Activated T-cell treated with anti-CD3 and anti-CD28 coated beads, Interleukin-2, amount 50 U/mL, for 4 hours (primary cell): ENCODE measurements at regions not wholly inside any gene's neighbourhood (a gene's known extent, or its start where the extent isn't known, plus 50 kb on each side); places are given as distances from the start of the nearest gene placed in this dataset.
"Not testable (repeated sequence)": the region's sequence is repeated elsewhere in the genome, so short reads cannot be mapped to it uniquely, and the experiment has no call there.

Experiments used
- ATAC-seq, 2 donors: fragments of 200-7000 bp; cut with Tn5 transposase; one replicate each; pipeline ENCODE4 v1.10.0; 2021
- DNase-seq: peaks from one replicate; pipeline ENCODE4 v3.0.0-alpha.2; 2020
- H3K27me3 Mint-ChIP-seq: one replicate; pipeline ENCODE4 v1.8.0; 2021; ENCODE audit warnings: low read depth, mixed read lengths
- H3K36me3 Mint-ChIP-seq: one replicate; pipeline ENCODE4 v1.8.0; 2022; ENCODE audit warnings: mixed read lengths; ENCODE audit not compliant: insufficient read depth
- H3K4me1 Mint-ChIP-seq: one replicate; pipeline ENCODE4 v1.8.0; 2021; ENCODE audit warnings: low read depth, mixed read lengths
- H3K4me3 Mint-ChIP-seq: one replicate; pipeline ENCODE4 v1.8.0; 2021; ENCODE audit warnings: mild to moderate bottlenecking, moderate library complexity, mixed read lengths
- H3K9me3 Mint-ChIP-seq: one replicate; pipeline ENCODE4 v1.8.0; 2021; ENCODE audit warnings: mixed read lengths

DNA sequence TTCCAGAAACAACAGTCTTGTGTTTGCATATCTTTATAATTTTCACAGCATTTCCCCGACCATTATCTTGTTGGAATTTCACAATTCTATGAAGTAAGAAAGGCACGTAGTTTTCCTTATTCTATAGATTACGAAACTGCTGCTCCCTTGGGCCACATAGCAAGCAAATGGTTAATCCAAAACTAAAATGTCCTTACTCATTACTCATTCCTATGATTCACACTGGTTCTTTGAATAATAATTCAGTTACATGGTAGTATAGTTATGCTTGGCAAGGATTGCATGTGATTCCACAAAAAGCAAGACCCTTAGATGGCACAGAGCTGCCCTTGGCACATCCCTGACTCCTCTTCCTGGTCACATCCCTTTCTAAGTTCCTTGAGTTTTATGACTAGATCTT, 51.2 kb downstream of the OR13H1 start:
- ATAC-seq: no peak
- H3K4me3 Mint-ChIP-seq: no peak overlapping the region
- no peaks in the 10 kb centered on the region for H3K36me3 Mint-ChIP-seq
- DNase-seq: no peak
- no peaks in the 10 kb centered on the region for H3K4me1 Mint-ChIP-seq
- H3K9me3 Mint-ChIP-seq: no peaks in the 10 kb centered on the region
- peaks cover 2% of the 10 kb centered on the region for H3K27me3 Mint-ChIP-seq

- no peak overlapping the region for H3K4me3 Mint-ChIP-seq
- no peak for ATAC-seq
- peaks cover 4% of the 10 kb centered on the region for H3K27me3 Mint-ChIP-seq
- H3K9me3 Mint-ChIP-seq: no peaks in the 10 kb centered on the region
- H3K36me3 Mint-ChIP-seq: no peaks in the 10 kb centered on the region
- DNase-seq: no peak
- H3K4me1 Mint-ChIP-seq: no peaks in the 10 kb centered on the region
Measured at GRCh38 chrX:131607792-131608369, 64.0 kb downstream of the OR13H1 start.

DNA sequence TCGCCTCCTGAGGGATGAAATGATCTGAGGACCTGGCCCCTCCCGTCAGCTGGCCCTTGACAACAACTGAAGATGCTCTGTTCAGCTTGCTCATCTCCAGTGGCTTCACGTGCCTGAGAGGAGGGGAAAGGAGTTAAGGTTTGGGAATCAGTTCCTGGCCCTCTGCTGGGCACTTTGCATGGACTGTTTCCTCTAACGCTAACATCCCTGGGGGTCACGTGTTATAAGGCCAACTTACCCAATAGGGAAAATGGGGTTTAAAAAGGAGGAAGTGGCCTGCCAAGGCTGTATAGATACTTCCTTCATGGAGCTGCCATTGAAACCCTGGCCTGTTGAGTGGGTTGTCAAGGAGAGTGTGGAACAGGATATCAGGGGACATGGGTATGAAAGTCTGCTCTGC, 65.6 kb downstream of the OR13H1 start:
- H3K4me3 Mint-ChIP-seq: no peak overlapping the region
- no peaks in the 10 kb centered on the region for H3K9me3 Mint-ChIP-seq
- no peak for ATAC-seq
- H3K4me1 Mint-ChIP-seq: no peaks in the 10 kb centered on the region
- H3K27me3 Mint-ChIP-seq: peaks cover 4% of the 10 kb centered on the region
- no peak for DNase-seq
- H3K36me3 Mint-ChIP-seq: no peaks in the 10 kb centered on the region

DNA sequence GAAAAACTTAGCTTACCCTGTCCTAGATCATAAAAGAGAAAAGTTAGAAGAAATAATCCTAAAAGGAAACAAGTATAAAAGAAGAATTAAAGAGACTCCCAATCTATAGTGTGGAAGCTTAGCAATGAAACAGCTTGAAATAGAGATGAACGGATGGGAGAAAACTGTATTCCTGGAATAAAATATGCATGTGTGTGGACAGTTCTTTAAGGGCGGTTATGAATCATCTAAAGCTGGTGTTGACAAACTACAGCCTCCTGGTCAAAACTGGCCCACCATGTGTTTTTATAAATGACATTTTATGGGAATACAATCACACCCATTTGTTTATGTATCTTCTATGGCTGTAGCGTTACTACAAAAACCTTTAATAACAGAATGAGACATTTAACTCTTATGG, 69.4 kb downstream of the OR13H1 start:
- Mint-ChIP-seq H3K36me3 (no peaks in the 10 kb centered on the region), H3K4me3 (no peak overlapping the region), H3K27me3 (no peaks in the 10 kb centered on the region), H3K9me3 (no peaks in the 10 kb centered on the region), H3K4me1 (no peaks in the 10 kb centered on the region)
- DNase-seq (no peak), ATAC-seq (no peak)

GRCh38 chrX:131614241-131614640, 70.4 kb downstream of the OR13H1 start:
- ATAC-seq: no peak

DNA sequence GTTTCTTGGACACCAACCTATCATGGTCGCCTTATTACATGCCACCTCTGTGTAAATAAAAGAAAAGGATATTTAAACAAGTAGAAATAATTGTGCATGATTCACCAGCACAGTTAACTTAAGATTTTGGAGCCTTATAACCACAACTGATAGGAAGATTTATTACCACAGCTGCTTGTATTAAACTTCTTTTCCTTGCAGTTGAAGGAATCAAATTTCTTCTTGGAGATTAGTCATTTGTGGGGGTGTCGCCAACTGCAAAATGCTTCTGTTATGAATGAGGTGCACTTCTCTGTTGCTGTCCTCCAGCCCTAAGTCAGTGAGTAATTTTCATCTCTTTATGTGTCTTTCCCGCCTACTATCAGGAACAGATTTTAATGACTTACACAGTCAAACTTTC, 73.3 kb downstream of the OR13H1 start:
- H3K4me3 Mint-ChIP-seq: no peak overlapping the region
- no peaks in the 10 kb centered on the region for H3K4me1 Mint-ChIP-seq
- H3K27me3 Mint-ChIP-seq: peaks cover under 1% of the 10 kb centered on the region
- no peaks in the 10 kb centered on the region for H3K9me3 Mint-ChIP-seq
- H3K36me3 Mint-ChIP-seq: no peaks in the 10 kb centered on the region
- ATAC-seq: no peak
- DNase-seq: no peak

More at GRCh38 chrX:131614241-131614640, 70.4 kb downstream of the OR13H1 start:
- H3K9me3 Mint-ChIP-seq: no peaks in the 10 kb centered on the region
- no peak for DNase-seq
- no peaks in the 10 kb centered on the region for H3K4me1 Mint-ChIP-seq
- no peaks in the 10 kb centered on the region for H3K27me3 Mint-ChIP-seq
- H3K36me3 Mint-ChIP-seq: no peaks in the 10 kb centered on the region
- no peak overlapping the region for H3K4me3 Mint-ChIP-seq

DNA sequence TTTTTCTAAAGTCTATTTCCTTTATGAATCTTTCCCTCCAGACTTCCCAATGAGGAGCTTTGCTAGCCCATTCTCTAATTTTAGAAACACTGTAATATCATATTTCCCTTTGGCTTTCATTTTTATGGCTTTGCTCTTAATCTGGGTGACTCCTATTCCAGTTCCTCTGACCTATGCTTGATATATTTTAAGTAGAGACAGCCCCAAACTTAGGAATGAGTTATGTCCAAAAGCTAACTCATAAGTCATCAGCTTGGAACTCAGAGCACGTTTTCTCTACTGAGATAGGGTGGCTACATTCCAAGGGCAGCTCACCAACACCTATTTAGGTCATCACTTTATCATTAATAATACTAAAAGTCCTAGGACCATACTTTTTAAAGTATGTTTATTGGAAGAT, 77.8 kb downstream of the OR13H1 start:
- no peak overlapping the region for H3K4me3 Mint-ChIP-seq
- H3K9me3 Mint-ChIP-seq: no peaks in the 10 kb centered on the region
- DNase-seq: no peak
- no peaks in the 10 kb centered on the region for H3K4me1 Mint-ChIP-seq
- no peak for ATAC-seq
- peaks cover 6% of the 10 kb centered on the region for H3K27me3 Mint-ChIP-seq
- no peaks in the 10 kb centered on the region for H3K36me3 Mint-ChIP-seq

GRCh38 chrX:131626681-131627296, 82.9 kb downstream of the OR13H1 start:
- no peaks in the 10 kb centered on the region for H3K9me3 Mint-ChIP-seq
- H3K4me3 Mint-ChIP-seq: no peak overlapping the region
- no peaks in the 10 kb centered on the region for H3K4me1 Mint-ChIP-seq
- no peaks in the 10 kb centered on the region for H3K36me3 Mint-ChIP-seq
- ATAC-seq (no peak), DNase-seq (no peak)
- peaks cover 14% of the 10 kb centered on the region for H3K27me3 Mint-ChIP-seq

DNA sequence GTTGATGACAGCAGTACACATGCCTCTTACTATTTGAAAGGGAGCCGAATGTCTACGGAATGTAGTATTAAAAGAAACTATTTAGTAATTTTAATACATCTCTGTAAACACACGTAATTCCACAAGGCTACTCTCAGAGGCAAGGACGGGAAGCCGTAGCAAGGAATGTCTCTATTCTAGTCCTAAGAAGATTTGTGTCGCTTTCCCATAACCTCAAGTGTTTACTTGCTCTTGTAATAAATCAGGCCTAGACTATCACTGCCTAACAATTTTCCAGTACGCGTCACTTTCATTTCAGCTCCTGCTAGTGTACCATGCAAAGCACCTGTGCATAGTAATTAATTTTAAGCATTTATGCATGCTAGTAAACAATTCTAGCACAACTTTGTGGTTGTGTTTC, 86.7 kb downstream of the OR13H1 start:
- Mint-ChIP-seq H3K9me3 (no peaks in the 10 kb centered on the region), H3K4me1 (no peaks in the 10 kb centered on the region), H3K27me3 (peaks cover 10% of the 10 kb centered on the region), H3K4me3 (no peak overlapping the region), H3K36me3 (no peaks in the 10 kb centered on the region)
- DNase-seq (no peak), ATAC-seq (no peak)

- Mint-ChIP-seq H3K36me3 (no peaks in the 10 kb centered on the region), H3K27me3 (no peaks in the 10 kb centered on the region), H3K4me3 (no peak overlapping the region), H3K9me3 (no peaks in the 10 kb centered on the region), H3K4me1 (no peaks in the 10 kb centered on the region)
- peak; percentile 40 for DNase-seq
- ATAC-seq: peak; percentile 69 to 77
Measured at GRCh38 chrX:131633285-131633917, 89.5 kb downstream of the OR13H1 start.

DNA sequence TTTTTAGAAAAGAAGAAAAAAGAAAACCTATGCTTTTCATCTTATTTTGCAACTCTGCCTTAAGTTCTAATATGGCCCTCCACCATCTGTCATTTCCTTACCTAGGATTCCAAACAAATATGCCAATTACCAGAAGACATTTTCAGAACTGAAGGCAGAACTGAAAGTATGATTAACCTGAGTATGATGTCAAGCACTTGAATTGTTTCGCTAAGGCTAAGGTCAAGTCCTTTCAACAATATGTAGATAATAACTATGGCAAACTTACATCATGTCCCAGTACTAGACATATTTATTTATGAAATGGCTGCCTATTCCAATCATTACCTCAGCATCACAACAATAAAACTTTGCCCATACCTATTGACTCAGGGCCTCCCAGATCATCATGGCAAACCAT, 91.0 kb downstream of the OR13H1 start:
- H3K27me3 Mint-ChIP-seq: no peaks in the 10 kb centered on the region
- ATAC-seq (no peak), DNase-seq (no peak)
- H3K4me3 Mint-ChIP-seq: no peak overlapping the region
- no peaks in the 10 kb centered on the region for H3K4me1 Mint-ChIP-seq
- no peaks in the 10 kb centered on the region for H3K9me3 Mint-ChIP-seq
- no peaks in the 10 kb centered on the region for H3K36me3 Mint-ChIP-seq

DNA sequence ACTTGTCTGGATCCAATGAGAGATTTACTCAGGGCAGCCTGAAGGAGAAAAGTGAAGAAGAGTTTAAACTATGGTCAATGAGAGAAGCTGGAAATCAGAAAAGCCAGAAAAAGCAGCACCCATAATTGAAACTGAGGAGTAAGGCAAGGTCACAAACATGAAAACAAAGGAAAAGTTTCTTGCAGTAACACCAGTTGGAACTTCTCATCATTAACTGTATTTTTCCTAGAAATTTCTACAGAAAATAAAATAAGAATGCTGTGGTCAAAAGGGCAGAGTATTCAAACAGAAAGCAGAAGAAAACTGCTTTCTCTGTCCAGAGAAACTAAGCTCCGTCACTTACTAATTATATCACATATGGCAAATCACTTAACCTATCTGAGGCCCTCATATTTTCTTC, 102.2 kb downstream of the OR13H1 start:
- H3K4me3 Mint-ChIP-seq: no peak overlapping the region
- no peaks in the 10 kb centered on the region for H3K36me3 Mint-ChIP-seq
- no peaks in the 10 kb centered on the region for H3K9me3 Mint-ChIP-seq
- ATAC-seq: no peak
- no peaks in the 10 kb centered on the region for H3K27me3 Mint-ChIP-seq
- H3K4me1 Mint-ChIP-seq: no peaks in the 10 kb centered on the region
- no peak for DNase-seq

DNA sequence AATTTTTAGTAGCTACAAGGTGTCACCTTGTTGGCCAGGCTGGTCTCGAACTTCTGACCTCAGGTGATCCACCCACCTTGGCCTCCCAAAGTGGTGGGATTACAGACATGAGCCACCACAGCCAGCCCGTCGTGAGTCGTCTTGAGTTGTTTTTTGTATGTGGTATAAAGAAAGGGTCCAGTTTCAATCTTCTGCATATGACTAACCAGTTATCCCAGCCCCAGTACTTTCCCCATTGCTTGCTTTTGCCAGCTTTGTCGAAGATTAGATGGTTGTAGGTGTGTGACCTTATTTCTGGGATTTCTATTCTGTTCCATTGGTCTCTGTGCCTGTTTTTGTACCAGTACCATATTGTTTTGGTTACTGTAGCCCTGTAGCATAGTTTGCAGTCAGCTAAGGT, 105.9 kb downstream of the OR13H1 start:
- Mint-ChIP-seq H3K27me3 (no peaks in the 10 kb centered on the region), H3K4me3 (no peak overlapping the region), H3K4me1 (no peaks in the 10 kb centered on the region), H3K36me3 (no peaks in the 10 kb centered on the region), H3K9me3 (no peaks in the 10 kb centered on the region)
- DNase-seq: no peak
- peak in 1 of 2 donors; percentile 25 for ATAC-seq

- no peak for ATAC-seq
Measured at GRCh38 chrX:131650637-131651410, 107.0 kb downstream of the OR13H1 start.

GRCh38 chrX:131663726-131664125, 119.9 kb downstream of the OR13H1 start:
- not testable (repeated sequence) for H3K9me3 Mint-ChIP-seq, H3K4me3 Mint-ChIP-seq

More at GRCh38 chrX:131650637-131651410, 107.0 kb downstream of the OR13H1 start:
- Mint-ChIP-seq H3K36me3 (no peaks in the 10 kb centered on the region), H3K9me3 (no peaks in the 10 kb centered on the region), H3K4me1 (no peaks in the 10 kb centered on the region), H3K4me3 (no peak overlapping the region), H3K27me3 (no peaks in the 10 kb centered on the region)
- no peak for DNase-seq

More at GRCh38 chrX:131663726-131664125, 119.9 kb downstream of the OR13H1 start:
- DNase-seq, H3K36me3 Mint-ChIP-seq, ATAC-seq, H3K4me1 Mint-ChIP-seq, H3K27me3 Mint-ChIP-seq: not testable (repeated sequence)
